Esophagus muscularis mucosa (tissue), 4 donors: ENCODE measurements at regions not wholly inside any gene's neighbourhood (a gene's known extent, or its start where the extent isn't known, plus 50 kb on each side); places are given as distances from the start of the nearest gene placed in this dataset.

Experiments used
- CTCF ChIP-seq, 3 experiments: fragments of 200-600 bp in 2 of 3; fragments of 450-650 bp in 1 of 3; sonication (generic) in 2 of 3; IDR thresholded peaks; one replicate each; pipeline ENCODE4 v1.5.1; 2017 to 2019; ENCODE audit warnings: antibody characterized with exemption in 3 of 3, mild to moderate bottlenecking in 2 of 3, moderate library complexity in 1 of 3
- EP300 ChIP-seq: sonication (generic); formaldehyde crosslinking; IDR thresholded peaks from one replicate; pipeline ENCODE4 v1.6.1; 2017; ENCODE audit warnings: antibody characterized with exemption
- POLR2A ChIP-seq: fragments of 450-650 bp; IDR thresholded peaks from one replicate; pipeline ENCODE4 v1.6.1; 2017; ENCODE audit warnings: antibody characterized with exemption, moderate library complexity, mild to moderate bottlenecking, low read depth

DNA sequence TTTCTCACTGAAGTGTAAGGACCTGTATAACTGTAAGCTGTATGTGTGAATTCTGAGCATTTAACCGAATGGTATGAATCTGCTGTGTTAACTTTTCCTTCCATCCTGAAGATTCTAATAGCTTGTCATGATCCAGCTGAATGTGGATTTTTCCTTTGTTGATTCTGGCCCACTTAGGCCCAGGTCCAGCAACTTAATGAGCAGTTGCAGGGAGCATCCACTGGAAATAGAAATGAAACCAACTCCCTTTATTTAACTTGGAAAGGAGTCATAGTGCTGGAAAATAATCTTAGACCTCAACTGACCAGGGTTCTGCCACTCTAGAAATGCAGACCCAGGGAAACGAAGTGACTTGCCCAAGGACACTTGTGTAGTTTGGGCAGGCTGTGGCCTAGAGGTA is 142.3 kb upstream of the MTNR1B start:
- TF ChIP-seq POLR2A (no peak), CTCF (IDR thresholded peaks at IDR 0.05) (no peak), EP300 (no peak)
